Muscle layer of colon (tissue), 2 donors: ENCODE measurements at regions not wholly inside any gene's neighbourhood (a gene's known extent, or its start where the extent isn't known, plus 50 kb on each side); places are given as distances from the start of the nearest gene placed in this dataset.
"Not testable (repeated sequence)": the region's sequence is repeated elsewhere in the genome, so short reads cannot be mapped to it uniquely, and the experiment has no call there.

ENCODE experiments used
- H3K27ac ChIP-seq: one replicate; pipeline ENCODE4 v1.7.0; 2013; ENCODE audit warnings: low read depth, mild to moderate bottlenecking, low read length, moderate library complexity
- H3K27me3 ChIP-seq, 2 donors: one replicate each; pipeline ENCODE4 v1.7.0; 2013; ENCODE audit warnings: low read length in 2 of 2, mild to moderate bottlenecking in 2 of 2; ENCODE audit not compliant: insufficient read depth in 2 of 2, control insufficient read depth in 1 of 2
- H3K36me3 ChIP-seq: one replicate; pipeline ENCODE4 v1.7.0; 2013; ENCODE audit warnings: mild to moderate bottlenecking, low read length; ENCODE audit not compliant: insufficient read depth
- H3K4me1 ChIP-seq: one replicate; pipeline ENCODE4 v1.7.0; 2013; ENCODE audit warnings: mild to moderate bottlenecking, low read length; ENCODE audit not compliant: insufficient read depth
- H3K4me3 ChIP-seq, 2 donors: one replicate each; pipeline ENCODE4 v1.7.0; 2013; ENCODE audit warnings: low read length in 2 of 2, low read depth in 1 of 2, mild to moderate bottlenecking in 1 of 2, moderate library complexity in 1 of 2
- H3K9ac ChIP-seq: one replicate; pipeline ENCODE4 v1.7.0; 2013; ENCODE audit warnings: low read length
- H3K9me3 ChIP-seq: one replicate; pipeline ENCODE4 v1.7.0; 2013; ENCODE audit warnings: mild to moderate bottlenecking, low read length
- donor health status: abdominal sarcoma.
- donor health status: Adenocarcinoma of cecum.

GRCh38 chr14:87360246-87360645, 632.7 kb downstream of the GALC start:
- not testable (repeated sequence) for H3K4me1 ChIP-seq, H3K27ac ChIP-seq, H3K9ac ChIP-seq, H3K27me3 ChIP-seq, H3K36me3 ChIP-seq, H3K4me3 ChIP-seq, H3K9me3 ChIP-seq

GRCh38 chr14:87351007-87351406, 642.0 kb downstream of the GALC start:
- no peak overlapping the region for H3K9ac ChIP-seq
- no peaks in the 10 kb centered on the region for H3K27me3 ChIP-seq
- no peak overlapping the region for H3K27ac ChIP-seq
- H3K9me3 ChIP-seq, result no peaks in the 10 kb centered on the region
- H3K4me1 ChIP-seq, result no peaks in the 10 kb centered on the region
- H3K36me3 ChIP-seq, result no peaks in the 10 kb centered on the region
- H3K4me3 ChIP-seq, result no peak overlapping the region

- Histone ChIP-seq H3K27me3 (no peaks in the 10 kb centered on the region), H3K9ac (no peak overlapping the region), H3K27ac (no peak overlapping the region), H3K4me3 (no peak overlapping the region), H3K36me3 (no peaks in the 10 kb centered on the region), H3K4me1 (no peaks in the 10 kb centered on the region), H3K9me3 (no peaks in the 10 kb centered on the region)
Measured at GRCh38 chr14:87349921-87350320, 643.1 kb downstream of the GALC start.

- H3K4me1 ChIP-seq, result no peaks in the 10 kb centered on the region
- H3K27ac ChIP-seq, result no peak overlapping the region
- no peak overlapping the region for H3K4me3 ChIP-seq
- no peaks in the 10 kb centered on the region for H3K9me3 ChIP-seq
- H3K9ac ChIP-seq, result no peak overlapping the region
- H3K27me3 ChIP-seq, result no peaks in the 10 kb centered on the region
- no peaks in the 10 kb centered on the region for H3K36me3 ChIP-seq
Measured at GRCh38 chr14:87343652-87344051, 649.3 kb downstream of the GALC start.

GRCh38 chr14:87334997-87335685, 657.8 kb downstream of the GALC start:
- H3K4me1 ChIP-seq, result no peaks in the 10 kb centered on the region

GRCh38 chr14:87331991-87332390, 661.0 kb downstream of the GALC start:
- Histone ChIP-seq H3K4me1 (no peaks in the 10 kb centered on the region), H3K9ac (no peak overlapping the region), H3K27me3 (no peaks in the 10 kb centered on the region), H3K27ac (no peak overlapping the region), H3K36me3 (no peaks in the 10 kb centered on the region), H3K4me3 (no peak overlapping the region), H3K9me3 (no peaks in the 10 kb centered on the region)

More at GRCh38 chr14:87334997-87335685, 657.8 kb downstream of the GALC start:
- H3K27ac ChIP-seq, result no peak overlapping the region
- no peak overlapping the region for H3K9ac ChIP-seq
- H3K9me3 ChIP-seq, result no peaks in the 10 kb centered on the region
- H3K4me3 ChIP-seq, result no peak overlapping the region
- no peaks in the 10 kb centered on the region for H3K27me3 ChIP-seq
- H3K36me3 ChIP-seq, result no peaks in the 10 kb centered on the region

- Histone ChIP-seq H3K36me3 (no peaks in the 10 kb centered on the region), H3K4me3 (no peak overlapping the region), H3K9ac (no peak overlapping the region), H3K4me1 (no peaks in the 10 kb centered on the region), H3K27me3 (no peaks in the 10 kb centered on the region), H3K9me3 (no peaks in the 10 kb centered on the region), H3K27ac (no peak overlapping the region)
Measured at GRCh38 chr14:87325741-87326140, 667.2 kb downstream of the GALC start.

- Histone ChIP-seq H3K27ac (no peak overlapping the region), H3K27me3 (no peaks in the 10 kb centered on the region), H3K4me1 (no peaks in the 10 kb centered on the region), H3K36me3 (no peaks in the 10 kb centered on the region), H3K9ac (no peak overlapping the region), H3K9me3 (no peaks in the 10 kb centered on the region), H3K4me3 (no peak overlapping the region)
Measured at GRCh38 chr14:87323191-87323590, 669.8 kb downstream of the GALC start.

- no peaks in the 10 kb centered on the region for H3K4me1 ChIP-seq
- H3K4me3 ChIP-seq, result no peak overlapping the region
- no peaks in the 10 kb centered on the region for H3K9me3 ChIP-seq
- H3K27me3 ChIP-seq, result no peaks in the 10 kb centered on the region
- no peak overlapping the region for H3K9ac ChIP-seq
- H3K27ac ChIP-seq, result no peak overlapping the region
- no peaks in the 10 kb centered on the region for H3K36me3 ChIP-seq
Measured at GRCh38 chr14:87321548-87321947, 671.4 kb downstream of the GALC start.

- Histone ChIP-seq H3K4me1 (no peaks in the 10 kb centered on the region), H3K9me3 (no peaks in the 10 kb centered on the region), H3K27ac (no peak overlapping the region), H3K27me3 (no peaks in the 10 kb centered on the region), H3K4me3 (no peak overlapping the region), H3K36me3 (no peaks in the 10 kb centered on the region), H3K9ac (no peak overlapping the region)
Measured at GRCh38 chr14:87312894-87313205, 680.1 kb downstream of the GALC start.

- H3K27ac ChIP-seq, result no peak overlapping the region
- no peak overlapping the region for H3K9ac ChIP-seq
- H3K9me3 ChIP-seq, result no peaks in the 10 kb centered on the region
- H3K27me3 ChIP-seq, result no peaks in the 10 kb centered on the region
- no peaks in the 10 kb centered on the region for H3K36me3 ChIP-seq
- no peaks in the 10 kb centered on the region for H3K4me1 ChIP-seq
- H3K4me3 ChIP-seq, result no peak overlapping the region
Measured at GRCh38 chr14:87312169-87312893, 680.7 kb downstream of the GALC start.

- Histone ChIP-seq H3K9ac (no peak overlapping the region), H3K36me3 (no peaks in the 10 kb centered on the region), H3K9me3 (no peaks in the 10 kb centered on the region), H3K27me3 (no peaks in the 10 kb centered on the region), H3K4me3 (no peak overlapping the region), H3K4me1 (no peaks in the 10 kb centered on the region), H3K27ac (no peak overlapping the region)
Measured at GRCh38 chr14:87309557-87309956, 683.4 kb downstream of the GALC start.
